IPS DF 4.7 (cell line): ENCODE measurements at regions not wholly inside any gene's neighbourhood (a gene's known extent, or its start where the extent isn't known, plus 50 kb on each side); places are given as distances from the start of the nearest gene placed in this dataset.

Source experiments
- DNase-seq: peaks from one replicate; pipeline ENCODE4 v3.0.0-alpha.2; 2013; ENCODE audit warnings: low spot score; ENCODE audit errors: extremely low read depth

DNA sequence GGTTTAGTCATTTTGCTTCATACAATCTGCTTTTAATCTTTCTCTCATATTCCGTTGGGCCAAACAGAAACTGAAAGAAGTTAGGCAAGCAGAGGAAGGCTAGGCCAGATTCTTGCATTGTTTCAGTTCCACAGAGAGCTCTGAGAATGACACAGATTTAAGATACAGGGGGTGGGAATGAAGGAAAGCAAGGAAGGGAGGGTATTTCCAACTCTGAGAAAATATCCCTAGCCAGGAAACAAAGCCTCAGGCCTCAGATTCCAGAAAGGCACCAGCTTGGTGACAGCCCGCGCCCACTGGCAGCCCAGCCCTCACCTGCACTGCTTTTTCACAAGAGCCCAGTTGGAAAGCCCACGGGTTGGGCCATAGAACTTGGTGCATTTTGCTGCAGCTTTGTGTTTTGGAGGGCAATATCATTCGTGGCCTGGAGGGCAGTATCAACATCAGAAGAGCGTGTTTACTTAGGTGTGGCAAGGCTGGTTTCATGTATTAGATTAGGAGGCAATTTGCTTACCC is 63.5 kb downstream of the ENC1 start:
- no peak for DNase-seq

DNA sequence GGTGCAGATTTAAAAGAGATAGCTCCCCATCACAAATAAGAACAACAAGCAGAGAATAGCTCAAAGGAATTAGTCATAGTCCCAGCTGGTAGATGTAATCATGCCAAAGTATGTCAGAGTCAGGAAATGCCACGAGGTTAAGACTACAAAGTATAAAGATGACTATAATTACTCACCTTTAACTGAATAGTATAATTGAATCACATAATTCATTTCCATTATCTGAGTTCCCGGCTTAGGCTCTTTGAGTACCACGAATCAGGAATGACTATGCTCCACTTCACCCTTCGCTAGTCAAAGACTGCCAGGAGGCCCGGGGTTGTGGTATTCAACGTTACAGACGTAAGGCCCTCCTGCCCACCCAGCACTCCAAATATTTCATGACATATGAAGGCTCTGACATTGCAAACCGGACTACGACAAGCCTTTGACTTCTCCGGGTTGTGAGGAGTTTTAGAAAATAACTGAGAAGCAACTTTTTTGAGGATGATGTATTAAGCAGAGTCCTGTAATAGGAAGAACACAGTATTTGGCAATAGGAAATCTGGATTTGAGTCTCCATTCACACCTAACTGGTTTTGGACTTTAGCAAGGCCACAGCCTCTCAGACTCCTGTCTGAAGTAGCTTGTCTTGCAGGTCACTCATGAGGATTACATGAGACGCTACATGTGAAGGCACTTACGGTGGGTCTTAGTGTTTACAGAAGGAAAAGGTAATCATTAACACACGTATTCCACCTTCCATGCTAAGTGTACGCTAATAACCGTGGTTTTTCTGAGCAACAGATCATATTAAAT is 64.6 kb downstream of the ENC1 start:
- DNase-seq, result no peak

DNA sequence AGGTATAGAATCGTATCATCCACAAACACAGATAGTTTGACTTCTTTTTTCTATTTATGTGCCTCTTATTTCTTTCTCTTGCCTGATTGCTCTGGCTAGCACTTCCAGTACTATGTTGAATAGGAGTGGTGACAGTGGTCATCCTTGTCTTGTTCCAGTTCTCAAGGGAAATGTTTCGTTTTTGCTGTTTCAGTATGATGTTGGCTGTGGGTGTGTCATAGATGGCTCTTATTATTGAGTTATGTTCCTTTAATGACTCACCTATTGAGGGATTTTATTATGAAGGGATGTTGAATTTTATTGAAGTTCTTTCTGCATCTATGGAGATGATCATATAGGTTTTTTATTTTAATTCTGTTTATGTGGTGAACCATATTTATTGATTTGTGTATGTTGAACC is 70.3 kb downstream of the ENC1 start:
- DNase-seq, result no peak

DNA sequence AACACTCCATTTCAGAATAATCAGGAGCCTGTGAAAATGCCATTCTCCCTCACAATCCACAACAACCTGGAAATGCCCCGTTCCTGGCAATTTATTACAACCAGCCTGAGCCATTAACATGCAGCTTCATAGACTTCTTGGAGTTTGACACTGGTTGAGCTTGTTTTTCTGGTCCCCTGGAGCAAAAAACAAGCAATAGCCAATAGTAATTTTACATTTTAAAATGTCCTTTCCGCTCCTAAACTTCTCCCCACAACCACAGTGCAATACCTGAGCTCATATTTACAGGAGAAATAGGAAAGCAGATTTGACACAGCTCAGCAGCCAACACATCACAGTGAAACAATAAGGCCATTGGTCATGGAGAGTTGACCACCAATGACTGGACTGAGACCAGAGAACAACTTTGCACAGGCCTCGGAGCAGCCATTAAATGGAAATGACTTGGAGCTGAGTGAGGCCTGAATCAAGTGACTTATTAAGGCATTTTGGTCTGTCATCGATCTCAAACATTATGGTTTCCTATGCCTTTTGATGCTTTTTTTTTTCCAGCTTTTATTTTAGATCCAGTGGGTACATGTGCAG is 73.0 kb downstream of the ENC1 start:
- DNase-seq, result no peak

DNA sequence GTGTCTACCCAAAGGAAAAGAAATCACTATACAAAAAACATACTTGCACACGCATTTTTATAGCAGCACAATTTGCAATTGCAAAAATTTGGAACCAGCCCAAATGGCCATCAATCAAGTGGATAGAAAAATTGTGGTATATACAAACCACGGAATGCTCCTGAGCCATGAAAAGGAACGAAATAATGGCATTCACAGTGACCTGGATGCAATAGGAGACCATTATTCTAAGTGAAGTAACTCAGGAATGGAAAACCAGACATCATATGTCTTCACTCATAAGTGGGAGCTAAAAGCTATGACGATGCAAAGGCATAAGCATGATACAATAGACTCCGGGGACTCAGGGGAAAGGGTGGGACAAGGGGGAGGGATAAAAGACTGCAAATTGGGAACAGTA is 78.4 kb downstream of the ENC1 start:
- no peak for DNase-seq

DNA sequence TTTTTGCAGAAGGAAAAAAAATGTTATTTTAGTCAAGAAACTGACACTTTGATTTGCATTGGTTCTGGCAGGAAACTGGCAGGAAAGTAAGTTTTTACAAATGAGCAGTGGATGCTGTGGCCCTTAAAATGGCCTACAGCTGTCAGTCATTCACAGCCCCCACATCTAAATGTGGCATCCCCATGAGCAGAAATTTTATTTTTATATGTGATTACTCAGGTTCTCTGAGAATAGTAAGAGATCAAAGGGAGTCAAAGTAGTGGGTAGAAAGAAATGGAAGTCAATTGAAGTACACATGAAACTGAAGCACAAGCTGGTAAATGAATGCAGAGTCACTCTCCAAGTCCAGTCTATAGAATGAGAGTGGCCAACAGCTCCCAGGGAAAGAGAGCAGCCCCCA is 80.3 kb downstream of the ENC1 start:
- no peak for DNase-seq

DNA sequence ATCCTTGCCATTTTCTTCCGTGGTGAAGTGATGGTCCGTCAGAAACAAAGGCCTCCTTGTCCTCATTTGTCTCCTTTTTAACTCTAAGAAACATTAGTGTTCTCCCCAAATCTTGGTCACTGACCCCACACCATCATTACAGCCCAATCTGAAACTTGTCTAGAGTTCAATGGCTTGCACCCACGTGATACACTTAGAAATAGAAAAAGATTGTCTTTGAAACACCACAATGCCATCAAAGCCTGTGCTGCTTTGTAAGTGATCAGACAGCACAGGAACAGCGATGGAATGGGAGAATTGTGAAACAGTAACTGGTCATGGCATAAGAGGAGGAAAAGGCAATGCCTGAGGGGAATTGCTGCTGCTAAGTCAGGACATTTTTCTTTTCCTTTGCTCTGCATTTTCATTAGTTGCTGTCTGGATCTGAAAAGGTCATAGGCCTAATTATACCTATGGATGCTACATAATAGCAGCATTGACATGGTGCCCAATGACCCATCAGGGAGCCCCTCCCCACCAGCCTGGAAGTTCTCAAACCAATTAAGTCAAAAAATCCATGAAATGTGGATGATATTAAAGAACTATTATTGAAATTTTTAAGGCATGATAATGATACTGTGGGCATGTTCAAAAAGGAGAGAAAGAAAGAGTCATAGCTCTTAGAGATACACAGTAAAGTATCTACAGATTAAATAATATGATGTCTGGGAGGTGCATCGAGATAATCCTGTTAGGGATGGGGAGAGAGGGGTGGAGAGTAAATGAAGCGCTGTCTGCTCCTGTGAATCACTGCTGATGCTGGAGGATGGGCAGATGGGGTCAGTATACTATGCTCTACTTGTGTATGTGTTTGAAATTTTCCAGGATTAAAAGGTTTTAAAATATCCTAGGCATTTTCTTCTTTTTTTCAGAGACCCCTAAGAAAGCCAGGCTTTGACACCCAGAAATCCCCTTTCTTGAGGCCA is 83.6 kb downstream of the ENC1 start:
- DNase-seq, result no peak

DNA sequence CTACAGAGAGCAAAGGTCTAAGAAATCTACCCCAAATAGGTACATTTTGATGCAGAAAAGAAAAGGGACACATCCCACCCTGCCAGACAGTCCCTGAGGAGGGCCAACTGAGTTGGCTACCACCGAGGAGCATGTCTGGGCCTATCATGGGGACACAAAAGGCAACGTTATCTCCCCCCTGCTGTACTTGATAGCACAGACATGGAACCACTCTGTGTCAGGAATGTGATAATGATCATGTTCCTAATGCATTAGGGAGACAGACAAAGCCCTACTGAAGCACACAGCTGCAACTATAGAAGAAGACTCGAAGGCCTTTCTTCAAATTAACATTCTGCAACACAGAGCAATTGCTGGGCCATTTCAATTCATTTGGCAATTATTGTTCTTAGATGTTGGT is 84.5 kb downstream of the ENC1 start:
- no peak for DNase-seq

DNA sequence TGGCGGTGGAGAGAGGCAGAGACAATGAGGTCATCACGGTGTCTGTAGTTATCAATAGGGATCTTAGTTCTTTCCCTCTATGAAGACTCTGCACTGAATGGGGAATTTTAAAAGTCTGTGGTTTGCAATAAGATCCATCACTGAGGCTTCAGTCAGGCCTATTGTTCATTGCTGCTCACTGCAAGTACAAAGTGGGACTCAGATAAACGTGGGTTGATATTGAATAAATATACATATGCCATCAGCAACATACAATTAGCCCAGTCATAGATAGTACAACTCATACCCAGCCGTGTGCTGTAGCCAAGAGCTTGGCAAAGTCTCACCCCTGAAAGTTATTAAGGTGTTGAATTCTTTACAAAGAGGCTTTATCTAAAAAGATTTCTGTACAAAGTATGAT is 88.4 kb downstream of the ENC1 start:
- no peak for DNase-seq

DNA sequence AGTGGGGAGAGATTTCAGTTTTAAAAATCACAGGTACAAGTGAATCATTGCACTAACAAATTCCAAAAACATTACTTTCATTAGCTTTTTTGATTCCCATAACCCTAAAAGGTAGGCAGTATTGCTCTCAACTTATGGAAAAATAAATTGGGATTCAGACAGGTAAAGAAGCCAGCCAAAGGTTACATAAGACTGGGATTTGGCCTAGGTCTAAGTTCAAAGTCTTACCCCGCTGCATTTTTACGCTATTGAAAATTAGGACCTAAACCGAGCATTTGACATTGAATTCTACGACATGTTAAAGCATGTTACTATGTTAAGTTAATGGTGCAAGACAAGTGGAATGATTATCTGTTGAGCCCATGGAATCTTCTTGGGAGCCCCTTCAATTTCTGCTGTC is 89.6 kb downstream of the ENC1 start:
- no peak for DNase-seq

DNA sequence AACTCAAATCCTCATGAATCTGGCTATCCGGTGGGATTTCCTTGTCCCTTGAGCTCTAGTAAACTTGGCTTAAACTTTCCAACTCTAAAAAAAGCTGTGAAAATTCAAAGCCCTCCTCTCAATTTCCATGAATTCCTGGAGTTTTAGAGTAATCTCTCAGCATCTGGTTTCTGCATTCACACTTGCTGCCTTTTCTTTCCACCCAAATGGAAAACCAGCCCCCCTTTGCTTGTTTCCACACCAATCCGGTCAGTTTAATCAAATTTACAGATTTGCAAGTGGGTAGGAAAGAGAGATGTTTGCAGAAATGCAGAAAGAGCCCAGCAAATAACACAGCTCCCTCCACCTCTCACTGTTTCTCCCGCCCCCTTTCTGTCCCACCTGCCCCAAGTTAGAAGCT is 91.1 kb downstream of the ENC1 start:
- no peak for DNase-seq

DNA sequence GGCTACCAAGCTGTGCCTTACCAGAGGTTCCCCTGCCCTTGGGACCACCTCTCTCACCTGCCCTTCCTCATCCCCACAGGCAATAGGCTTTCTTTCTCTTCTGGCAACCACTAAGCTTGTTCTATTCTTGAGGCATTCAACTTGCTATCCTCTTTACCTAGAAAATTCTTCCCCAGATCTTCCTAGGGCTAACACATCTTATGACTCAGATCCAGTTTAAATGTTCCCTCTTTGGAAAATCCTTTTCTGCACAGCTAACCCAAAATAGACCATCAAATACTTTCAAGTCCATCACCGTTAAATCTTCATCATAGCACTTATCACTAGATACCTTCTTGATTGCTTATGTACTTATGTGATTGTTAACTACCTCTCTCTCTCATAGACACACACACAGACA is 93.7 kb downstream of the ENC1 start:
- no peak for DNase-seq

DNA sequence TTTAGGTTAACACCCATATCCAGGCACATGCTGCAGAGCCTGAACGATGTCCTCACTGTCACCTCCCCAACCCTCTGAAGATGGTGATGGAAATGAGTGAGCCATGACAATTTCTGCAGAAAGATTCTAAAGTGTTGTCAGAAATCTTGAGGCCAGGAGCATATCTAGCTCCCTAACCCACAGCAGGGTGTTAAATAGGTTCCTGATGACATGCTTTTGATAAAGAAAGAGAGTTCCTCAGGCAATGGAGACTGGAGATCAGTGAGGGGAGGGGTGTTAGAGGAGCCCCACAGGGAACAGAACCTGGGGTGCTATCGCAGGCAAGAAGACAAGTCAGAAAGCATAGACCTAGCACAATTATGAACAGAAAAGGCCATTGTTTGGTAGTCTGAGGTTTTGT is 95.7 kb downstream of the ENC1 start:
- no peak for DNase-seq

DNA sequence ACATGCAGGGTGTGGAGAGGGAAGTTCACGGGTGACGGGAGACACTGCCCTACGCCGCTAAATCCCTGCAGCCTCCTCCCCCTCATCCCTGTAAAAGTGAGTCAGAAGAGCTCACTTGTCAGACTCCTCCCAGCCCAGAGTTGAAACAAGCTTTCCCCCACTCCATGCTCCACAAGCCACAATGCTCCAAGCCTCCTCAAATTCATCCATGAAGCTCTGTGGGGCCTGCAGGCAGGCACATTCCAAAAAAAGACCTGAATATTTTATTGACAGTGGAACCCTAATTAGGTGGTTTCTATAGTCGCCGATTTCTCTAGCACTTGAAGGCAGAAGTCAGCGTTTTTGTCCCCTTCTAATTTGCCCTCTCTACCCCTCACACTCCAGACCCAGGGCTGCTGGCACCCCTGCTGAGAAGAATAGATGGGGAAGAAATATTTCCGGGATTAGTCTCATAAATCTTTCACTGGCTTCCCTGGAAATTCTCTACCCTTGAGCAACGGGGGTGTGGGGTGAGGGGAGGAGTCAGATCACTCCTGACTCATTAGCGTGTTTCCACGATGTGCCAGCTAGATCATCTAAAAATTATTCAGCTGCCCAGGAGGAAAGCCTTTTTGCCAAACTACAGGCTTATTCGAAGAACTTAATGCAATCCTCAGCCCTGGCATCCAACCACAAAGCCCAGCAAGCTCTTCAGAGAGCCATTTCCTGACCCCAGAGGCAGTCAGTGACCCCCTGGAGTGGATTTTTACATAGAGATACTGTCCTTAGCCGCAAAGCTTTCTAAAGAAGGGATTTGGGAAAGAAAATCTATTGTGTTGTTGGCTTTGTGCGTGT is 97.1 kb downstream of the ENC1 start:
- peak; percentile 68 for DNase-seq

DNA sequence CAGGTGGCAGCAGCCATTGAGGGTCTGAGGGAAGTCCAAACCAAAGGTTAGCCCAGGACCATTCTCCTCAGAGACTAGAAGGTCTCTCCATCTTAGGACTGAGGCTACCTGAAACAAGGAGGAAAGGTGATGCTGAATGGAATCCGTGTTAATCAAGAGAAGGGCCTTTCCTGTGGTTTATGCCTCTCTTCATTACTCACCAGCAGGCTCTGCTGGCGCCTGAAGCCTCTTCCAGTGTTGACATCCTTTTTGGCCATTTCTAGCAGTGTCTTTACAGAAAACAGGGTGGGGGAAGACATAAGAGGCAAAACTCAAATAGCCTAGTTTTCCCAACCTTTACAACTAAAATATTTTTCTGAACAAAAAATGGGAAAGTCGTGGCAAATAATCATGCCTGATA is 98.0 kb downstream of the ENC1 start:
- no peak for DNase-seq

DNA sequence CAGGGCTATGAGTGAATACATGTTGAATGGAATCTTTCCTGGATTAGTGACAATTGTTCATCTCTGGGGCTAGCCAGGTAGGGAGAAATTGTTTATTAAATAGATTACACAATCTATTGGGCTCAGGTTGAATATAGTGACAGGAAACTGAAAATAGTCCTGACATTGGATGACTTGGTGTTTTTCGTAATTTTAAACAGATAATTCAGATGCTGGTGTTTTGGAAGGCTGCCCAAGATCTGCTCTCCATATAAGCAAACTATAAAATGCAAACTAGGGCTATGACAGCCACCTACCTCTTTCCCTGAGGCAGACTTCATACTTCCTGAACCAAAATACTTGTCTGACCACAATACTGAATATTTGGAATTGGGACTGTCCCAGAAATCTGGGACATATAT is 99.1 kb downstream of the ENC1 start:
- no peak for DNase-seq

DNA sequence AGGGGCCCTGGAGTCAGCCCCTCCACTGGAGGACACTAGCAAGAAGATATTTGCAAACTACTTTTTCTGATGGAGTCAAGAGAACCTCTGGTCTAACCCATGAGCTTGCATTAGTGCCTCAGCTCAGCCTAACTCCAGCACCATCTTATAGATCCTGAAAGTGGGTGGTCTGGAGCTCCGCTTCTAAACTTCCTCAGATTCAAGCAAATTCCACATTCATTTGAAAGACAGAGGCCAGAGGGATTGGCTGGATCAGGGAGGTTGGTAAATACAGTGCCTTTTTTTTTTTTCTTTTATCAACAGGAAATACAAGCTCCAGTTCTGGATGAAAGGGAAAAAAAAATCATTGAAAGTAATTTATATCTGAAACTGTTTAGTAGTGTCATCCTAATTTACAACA is 99.9 kb downstream of the ENC1 start:
- no peak for DNase-seq

DNA sequence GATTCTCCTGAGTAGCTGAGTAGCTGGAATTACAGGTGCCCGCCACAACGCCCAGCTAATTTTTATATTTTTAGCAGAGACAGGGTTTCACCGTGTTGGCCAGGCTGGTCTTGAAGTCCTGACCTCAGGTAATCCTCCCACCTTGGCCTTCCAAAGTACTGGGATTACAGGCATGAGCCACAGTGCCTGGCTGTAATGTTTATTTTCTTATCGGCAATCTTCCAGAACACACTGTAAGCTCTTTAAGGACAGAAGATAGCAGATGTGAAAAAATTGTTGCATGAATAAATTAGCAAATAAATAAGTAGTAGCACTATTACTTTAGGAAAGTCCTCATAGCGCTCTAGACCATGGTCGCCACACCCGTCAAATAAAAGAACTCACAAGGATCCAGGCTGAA is 100.5 kb downstream of the ENC1 start:
- DNase-seq, result no peak

DNA sequence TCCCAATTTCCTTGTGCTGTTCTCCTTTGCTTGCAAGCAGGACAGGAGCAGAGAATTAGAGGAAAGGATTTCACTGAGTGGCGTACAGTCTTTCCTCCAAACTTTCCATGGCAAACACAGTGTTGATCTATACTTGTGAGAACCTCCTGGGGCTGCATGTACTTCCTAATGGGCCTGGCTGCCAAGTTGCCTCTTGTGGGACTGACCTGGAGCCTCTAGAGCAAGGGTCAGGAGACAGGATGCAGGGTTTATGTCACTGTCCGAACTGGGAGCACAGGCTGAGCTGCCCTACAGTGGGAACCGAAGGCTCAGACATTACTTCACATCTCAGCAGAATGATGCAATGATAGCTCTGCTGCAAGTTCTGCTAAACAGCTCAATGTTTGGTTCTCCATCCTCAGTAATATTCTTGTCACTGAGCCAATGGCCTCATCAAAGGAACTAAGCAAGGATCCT is 102.3 kb downstream of the ENC1 start:
- no peak for DNase-seq

DNA sequence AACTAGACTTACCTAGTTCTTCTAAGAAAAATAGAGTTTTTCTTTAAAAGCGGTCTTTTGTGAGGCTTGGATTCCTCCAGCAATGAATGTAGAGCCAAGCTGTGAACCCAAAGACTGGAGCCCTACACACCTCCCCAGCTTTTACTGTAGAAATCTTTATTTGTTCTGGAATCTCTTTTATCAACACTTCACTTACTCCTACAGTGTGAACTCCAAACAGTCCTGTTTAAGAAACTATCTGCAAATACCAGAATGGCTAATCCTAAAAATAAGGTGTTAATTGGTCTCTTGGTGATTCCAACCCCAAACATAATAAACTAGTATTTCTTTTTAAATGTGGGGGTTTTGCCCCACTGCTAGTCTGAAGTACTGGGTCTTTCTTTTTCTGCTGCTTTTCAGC is 103.9 kb downstream of the ENC1 start:
- no peak for DNase-seq

DNA sequence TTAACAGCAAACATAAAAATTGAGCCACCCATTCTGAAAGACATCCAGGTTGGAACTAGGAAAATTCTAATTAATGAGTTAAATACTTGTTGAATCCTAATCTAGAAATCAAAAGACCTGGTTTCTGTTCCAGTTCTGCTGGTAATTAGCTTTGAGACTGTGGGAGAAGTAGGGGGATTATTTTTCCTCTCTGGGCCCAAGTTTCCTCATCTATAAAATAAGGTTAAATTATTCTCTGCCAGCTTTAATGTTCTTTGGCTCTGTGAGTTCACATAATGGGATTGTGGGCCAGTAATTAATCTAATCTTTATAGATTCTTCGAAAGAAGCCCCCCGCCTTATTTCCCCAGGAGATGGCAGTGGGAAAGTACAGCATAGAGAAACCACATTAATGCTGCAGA is 104.6 kb downstream of the ENC1 start:
- no peak for DNase-seq
